ENCODE measurements at regions not wholly inside any gene's neighbourhood (a gene's known extent, or its start where the extent isn't known, plus 50 kb on each side); places are given as distances from the start of the nearest gene placed in this dataset.

- TF ChIP-seq, protein P1, sequence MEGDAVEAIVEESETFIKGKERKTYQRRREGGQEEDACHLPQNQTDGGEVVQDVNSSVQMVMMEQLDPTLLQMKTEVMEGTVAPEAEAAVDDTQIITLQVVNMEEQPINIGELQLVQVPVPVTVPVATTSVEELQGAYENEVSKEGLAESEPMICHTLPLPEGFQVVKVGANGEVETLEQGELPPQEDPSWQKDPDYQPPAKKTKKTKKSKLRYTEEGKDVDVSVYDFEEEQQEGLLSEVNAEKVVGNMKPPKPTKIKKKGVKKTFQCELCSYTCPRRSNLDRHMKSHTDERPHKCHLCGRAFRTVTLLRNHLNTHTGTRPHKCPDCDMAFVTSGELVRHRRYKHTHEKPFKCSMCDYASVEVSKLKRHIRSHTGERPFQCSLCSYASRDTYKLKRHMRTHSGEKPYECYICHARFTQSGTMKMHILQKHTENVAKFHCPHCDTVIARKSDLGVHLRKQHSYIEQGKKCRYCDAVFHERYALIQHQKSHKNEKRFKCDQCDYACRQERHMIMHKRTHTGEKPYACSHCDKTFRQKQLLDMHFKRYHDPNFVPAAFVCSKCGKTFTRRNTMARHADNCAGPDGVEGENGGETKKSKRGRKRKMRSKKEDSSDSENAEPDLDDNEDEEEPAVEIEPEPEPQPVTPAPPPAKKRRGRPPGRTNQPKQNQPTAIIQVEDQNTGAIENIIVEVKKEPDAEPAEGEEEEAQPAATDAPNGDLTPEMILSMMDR (IDR thresholded peaks at IDR 0.05): no peak
- TF ChIP-seq POLR2A (IDR thresholded peaks at IDR 0.05): no peak
Observed at GRCh38 chr11:44470854-44471253, 94.6 kb upstream of the CD82 start.
